ENCODE measurements at regions not wholly inside any gene's neighbourhood (a gene's known extent, or its start where the extent isn't known, plus 50 kb on each side); places are given as distances from the start of the nearest gene placed in this dataset.

GRCh38 chrX:146355440-146355839, 454.1 kb upstream of the CXorf51B start:
- TF ChIP-seq, protein P1, sequence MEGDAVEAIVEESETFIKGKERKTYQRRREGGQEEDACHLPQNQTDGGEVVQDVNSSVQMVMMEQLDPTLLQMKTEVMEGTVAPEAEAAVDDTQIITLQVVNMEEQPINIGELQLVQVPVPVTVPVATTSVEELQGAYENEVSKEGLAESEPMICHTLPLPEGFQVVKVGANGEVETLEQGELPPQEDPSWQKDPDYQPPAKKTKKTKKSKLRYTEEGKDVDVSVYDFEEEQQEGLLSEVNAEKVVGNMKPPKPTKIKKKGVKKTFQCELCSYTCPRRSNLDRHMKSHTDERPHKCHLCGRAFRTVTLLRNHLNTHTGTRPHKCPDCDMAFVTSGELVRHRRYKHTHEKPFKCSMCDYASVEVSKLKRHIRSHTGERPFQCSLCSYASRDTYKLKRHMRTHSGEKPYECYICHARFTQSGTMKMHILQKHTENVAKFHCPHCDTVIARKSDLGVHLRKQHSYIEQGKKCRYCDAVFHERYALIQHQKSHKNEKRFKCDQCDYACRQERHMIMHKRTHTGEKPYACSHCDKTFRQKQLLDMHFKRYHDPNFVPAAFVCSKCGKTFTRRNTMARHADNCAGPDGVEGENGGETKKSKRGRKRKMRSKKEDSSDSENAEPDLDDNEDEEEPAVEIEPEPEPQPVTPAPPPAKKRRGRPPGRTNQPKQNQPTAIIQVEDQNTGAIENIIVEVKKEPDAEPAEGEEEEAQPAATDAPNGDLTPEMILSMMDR (IDR thresholded peaks at IDR 0.05), result no peak
- no peak for TF ChIP-seq POLR2A (IDR thresholded peaks at IDR 0.05)

Measured in adrenal gland (tissue), 5 donors.